GM18505 (cell line): ENCODE measurements at regions not wholly inside any gene's neighbourhood (a gene's known extent, or its start where the extent isn't known, plus 50 kb on each side); places are given as distances from the start of the nearest gene placed in this dataset.

Experiments used
- ATAC-seq: cut with Tn5 transposase; IDR thresholded peaks from one replicate; pipeline ENCODE4 v1.9.1; 2021; ENCODE audit not compliant: unreplicated experiment
- POLR2A ChIP-seq: IDR thresholded peaks from 4 replicates; pipeline ENCODE4 v1.6.1; 2011; ENCODE audit warnings: borderline replicate concordance; ENCODE audit not compliant: insufficient read depth, insufficient read length; ENCODE audit errors: extremely low read depth

DNA sequence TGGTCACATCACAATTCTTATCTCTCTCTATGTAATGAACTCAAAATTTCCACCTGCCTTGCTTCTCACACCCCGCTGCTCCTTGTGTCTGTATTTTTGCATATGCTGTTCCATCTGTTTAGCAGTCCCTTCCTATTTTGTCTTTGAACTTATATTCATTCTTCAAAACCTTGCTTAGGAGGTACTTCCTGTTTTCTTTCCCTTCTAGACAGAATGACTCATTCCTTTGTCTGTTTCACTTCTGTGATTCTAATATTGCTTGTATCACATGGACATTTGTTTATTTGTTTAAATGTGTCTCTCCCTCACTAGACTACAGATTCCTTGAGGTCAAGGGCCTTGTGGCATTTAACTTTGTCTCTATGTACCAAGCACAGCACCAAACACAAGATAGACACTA is 424.2 kb downstream of the ETNK1 start:
- TF ChIP-seq POLR2A: no peak
- ATAC-seq: peak; percentile 79

DNA sequence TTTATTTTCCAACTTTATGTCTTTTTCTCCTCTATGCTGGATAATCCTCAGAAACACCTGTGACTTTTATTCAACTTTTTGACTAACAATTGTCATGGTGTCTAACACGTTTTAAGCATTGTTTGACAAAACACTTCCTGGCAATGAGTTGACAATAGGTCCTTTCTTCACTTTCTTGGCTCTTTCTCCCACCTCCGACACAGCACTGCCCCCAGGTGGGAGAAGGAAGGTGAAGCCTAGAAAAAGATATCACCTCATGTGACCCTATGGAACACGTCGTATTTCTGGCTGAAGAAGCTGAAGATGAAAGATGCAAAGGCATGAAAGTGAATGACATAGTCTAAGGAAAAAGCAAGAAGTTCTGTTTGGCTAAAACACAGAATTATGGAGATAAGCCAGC is 430.0 kb downstream of the ETNK1 start:
- no peak for TF ChIP-seq POLR2A
- no peak for ATAC-seq

DNA sequence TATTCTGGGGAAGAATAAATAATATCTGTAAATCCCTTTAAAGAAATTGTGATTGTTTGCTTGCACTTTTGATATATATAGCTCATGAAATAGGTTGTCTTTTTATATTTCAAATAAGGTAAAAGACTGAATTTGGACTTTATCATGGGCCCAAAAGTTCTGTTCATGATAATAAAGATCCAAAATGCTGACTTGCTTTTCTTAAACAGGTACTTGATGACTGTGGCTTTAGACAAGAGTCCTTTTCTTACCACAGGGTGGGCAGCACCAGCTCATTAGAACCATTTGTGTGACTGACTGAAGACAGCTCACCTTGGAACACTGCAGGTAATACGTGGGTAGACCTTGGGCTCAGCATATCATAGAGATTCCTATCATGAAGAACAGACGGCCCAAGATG is 432.6 kb downstream of the ETNK1 start:
- TF ChIP-seq POLR2A: no peak
- ATAC-seq: no peak

DNA sequence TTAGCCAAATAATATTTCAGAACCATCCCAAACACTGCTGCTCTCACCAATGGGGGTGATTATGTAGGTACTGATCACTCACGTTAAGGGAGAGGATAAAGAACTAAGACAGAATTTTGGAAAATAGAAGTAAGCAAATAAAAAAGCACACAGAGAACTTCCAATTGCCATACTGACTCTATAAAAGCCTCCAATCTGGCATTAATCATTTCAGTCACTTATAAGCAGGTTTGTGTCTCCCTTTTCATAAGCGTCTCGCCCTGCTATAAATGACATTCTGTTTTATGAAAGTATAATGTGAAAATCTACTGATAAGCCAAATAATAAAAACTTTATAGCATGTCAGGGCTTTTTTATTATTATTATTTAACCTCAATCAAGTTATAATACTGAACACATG is 435.2 kb downstream of the ETNK1 start:
- no peak for TF ChIP-seq POLR2A
- ATAC-seq: no peak

DNA sequence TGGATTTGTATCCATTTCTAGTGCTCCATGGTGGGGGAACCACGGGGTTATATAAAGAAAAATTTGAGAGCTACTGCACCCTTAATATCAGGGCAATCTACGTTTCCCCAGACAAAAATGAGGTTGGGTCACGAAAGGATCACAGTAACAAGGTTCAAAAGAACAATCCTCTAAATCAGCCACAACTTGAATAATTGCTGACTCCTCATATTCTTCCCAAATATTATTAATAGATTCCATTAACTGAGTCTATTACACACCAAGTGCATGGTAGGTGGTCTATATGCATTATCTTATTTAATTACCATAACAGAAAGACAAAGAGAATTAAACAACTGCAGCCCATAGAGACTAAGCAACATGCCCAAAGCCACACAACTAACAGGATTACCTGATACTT is 438.2 kb downstream of the ETNK1 start:
- ATAC-seq: no peak

DNA sequence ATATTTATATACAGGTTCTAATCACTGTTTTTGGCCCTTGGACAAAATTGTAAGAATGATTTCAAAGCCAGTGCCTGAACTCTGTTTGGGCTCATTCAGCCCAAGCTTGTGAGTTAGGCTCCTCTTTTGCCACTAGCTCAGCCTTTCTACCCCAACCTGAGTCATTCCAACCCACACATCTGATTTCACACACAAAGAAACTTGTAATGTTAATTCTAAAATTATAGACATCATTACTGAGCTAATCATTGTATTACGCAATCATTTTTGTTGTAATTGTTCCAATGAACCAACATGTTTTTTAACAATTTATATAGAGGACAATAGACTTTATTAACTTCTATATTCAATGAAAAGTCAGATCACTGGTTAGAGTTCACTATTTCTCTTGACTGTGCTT is 441.1 kb downstream of the ETNK1 start:
- TF ChIP-seq POLR2A: no peak
- no peak for ATAC-seq

More for the DNA sequence above, 438.2 kb downstream of the ETNK1 start:
- TF ChIP-seq POLR2A: no peak

DNA sequence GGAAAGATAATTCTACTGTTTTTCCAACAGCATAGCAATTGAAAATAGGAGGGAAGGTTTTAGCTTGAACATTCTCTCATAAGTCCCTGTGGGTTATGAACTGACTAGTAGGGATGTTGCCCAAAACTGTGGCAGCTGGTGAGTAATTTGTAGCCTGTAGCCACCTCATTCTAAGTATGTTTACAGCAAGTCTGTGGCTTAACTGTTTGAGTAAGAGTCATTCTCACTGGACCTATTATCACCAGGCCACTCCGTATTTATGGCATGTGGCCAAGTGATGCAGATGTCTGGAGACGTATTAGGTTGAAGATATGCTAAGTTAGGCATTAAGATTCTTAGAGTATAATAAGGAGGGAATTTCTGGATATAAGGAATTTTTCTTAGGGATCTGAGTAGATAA is 458.3 kb downstream of the ETNK1 start:
- ATAC-seq: peak; percentile 58
- no peak for TF ChIP-seq POLR2A

DNA sequence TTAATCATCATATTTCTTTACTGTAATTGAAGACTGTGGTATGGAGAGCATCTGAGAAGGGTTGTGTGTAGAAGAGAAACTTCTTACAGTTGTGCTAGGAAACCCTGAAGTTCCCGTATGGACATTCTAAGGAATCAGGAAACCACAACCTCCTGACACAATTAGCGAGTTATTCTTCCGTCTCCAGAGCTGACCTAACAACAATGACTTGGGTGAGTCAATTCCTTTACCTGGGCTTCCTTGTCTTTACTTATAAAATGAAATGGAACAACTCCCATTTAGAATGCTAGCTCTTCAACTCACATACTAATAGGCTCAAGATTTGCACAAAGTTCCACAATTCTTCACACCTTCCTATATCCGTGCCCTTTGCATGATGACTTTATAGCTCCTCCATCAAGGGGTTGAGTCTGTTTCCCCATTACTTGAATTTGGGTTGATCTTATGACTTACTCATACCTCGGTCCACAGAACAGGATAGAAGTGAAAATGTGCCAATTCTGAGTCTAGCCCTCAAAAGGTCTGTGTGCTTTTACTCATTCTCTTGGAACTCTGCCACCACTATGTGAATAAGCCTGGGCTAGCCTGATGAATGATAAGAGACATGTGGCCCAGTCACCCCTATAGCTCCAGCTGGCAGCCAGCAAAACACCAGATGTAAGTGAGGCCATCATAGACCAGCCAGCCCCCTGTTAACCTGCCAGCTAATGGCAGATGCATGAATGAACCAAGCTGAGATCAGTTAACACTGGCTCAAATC is 459.4 kb downstream of the ETNK1 start:
- no peak for TF ChIP-seq POLR2A
- no peak for ATAC-seq

DNA sequence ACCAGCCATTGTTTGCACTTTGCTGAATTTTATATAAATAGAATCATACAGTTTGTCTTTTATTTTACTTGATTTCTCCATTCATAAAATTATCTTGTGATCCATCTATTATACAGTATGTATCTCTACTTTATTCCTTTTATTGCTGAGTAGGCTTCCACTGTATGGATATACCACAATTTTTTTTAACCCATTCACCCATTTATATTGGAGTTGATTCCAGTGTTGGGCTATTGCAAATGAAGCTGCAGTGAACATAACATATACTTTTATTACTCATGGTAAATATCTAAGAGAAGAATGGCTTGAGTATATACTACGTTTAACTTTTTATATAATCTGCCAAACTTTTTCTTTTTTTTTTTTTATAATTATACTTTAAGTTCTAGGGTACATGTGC is 463.6 kb downstream of the ETNK1 start:
- no peak for ATAC-seq
- no peak for TF ChIP-seq POLR2A

DNA sequence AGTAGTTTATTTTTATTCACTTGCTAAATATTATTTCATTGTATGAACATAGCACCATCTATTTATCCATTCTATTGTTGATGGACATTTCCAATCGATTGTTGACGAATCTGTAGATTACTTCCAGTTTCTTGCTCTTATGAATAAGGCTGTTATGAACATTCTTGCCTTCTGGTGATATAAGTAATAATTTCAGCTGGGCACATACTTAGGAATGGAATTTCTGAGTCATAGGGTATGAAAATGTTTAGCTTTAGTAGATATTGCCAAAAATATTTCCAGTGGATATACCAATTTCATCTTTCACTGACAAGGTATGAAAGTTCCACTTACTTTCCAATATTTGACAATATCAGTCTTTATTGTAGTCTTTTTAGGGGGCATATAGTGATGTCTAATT is 468.5 kb downstream of the ETNK1 start:
- no peak for ATAC-seq
- TF ChIP-seq POLR2A: no peak

DNA sequence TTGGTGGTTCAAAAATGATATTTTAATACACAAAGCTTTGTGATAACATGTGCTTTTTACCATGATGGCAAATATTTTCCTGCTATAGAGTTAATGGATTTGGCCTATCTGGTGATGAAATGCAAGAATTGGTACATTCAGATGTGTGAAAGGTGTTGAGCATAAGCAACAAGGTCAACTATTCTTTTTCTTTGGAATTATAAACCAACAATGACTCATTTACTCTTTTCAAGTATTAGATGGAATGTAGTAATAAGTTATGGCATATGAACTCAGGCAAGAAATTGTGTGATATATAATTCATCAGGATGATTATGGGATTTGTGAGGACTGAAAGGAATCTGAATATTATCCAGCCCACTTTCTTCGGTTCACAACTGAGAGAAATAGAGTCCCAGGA is 471.4 kb downstream of the ETNK1 start:
- ATAC-seq: no peak
- no peak for TF ChIP-seq POLR2A

DNA sequence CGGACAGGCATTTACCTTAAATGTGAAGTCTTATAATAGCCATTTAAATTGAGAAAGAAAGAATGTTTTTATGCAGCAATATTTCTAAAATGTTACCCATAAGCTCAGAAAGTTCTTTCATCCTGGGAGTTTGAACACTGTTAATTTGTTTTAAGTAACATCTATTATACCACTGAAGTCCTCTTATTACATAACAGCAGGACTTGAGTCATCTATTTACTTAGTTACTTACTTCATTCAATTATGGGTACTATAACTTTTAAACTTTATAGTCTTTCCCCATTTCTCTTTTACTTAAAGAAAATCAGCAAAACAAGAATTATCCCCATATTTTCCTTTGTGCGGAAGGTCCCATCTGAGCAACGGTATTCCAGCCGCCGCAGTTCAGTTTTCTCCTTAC is 473.1 kb downstream of the ETNK1 start:
- no peak for ATAC-seq
- TF ChIP-seq POLR2A: no peak

DNA sequence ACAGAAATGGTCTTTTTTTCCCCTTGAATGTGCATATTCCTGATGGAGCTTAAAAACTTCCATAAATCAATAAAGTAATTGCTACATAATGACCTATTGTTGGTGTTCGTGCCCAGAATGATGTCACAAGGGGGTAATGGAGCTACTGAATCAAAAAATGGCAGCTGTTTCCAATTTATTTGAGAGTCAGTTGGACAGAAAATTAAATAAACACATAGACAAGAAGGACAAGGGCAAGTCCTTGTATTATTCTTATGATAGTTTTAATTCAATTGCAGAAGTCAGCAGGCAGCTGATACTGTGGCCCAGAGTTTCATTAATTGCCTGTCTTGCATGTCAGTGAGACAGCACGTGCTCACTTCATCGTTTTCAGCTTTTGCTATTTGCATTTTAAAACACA is 473.5 kb downstream of the ETNK1 start:
- no peak for TF ChIP-seq POLR2A
- no peak for ATAC-seq

DNA sequence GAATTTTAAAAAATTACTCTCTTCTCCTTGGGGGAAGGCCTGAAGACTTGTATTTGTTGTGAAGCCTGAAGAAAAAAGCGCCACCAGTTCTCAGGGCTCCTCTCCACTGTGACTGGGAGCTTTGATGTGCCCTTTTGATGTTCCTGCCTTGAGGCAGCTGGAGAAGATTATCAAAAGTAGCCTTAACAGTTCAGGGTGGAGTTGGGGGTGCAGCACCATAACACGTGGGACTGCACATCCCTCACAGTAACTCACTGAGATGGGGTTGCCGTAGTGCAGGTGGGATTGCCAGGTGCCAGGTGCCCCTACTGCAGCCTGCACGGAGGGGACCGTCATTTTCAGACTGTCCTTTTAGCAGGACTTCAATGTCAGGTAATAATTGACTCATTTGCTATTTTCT is 474.1 kb downstream of the ETNK1 start:
- ATAC-seq: no peak
- no peak for TF ChIP-seq POLR2A

DNA sequence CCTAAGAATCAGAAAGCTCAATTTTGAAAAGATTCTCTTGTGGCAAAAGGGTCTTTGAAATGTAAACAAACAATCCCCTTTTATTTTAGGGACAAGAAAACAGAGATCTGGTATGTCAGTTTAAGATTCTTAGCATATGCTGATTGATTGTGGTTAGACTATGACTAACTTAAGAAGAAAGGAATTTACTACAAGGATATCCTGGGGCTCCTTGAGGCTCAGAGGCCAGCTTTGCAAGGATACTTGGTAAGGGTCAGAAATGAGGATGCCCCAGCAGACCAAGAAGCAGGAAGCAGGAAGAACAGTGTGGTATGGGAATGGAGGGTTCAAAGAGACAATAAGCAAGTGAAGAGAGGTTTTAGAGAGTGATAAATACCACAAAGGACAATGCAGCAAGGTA is 474.6 kb downstream of the ETNK1 start:
- no peak for ATAC-seq
- TF ChIP-seq POLR2A: no peak
